GM18951 (cell line): ENCODE measurements at regions not wholly inside any gene's neighbourhood (a gene's known extent, or its start where the extent isn't known, plus 50 kb on each side); places are given as distances from the start of the nearest gene placed in this dataset.

ENCODE experiments used
- POLR2A ChIP-seq: IDR thresholded peaks from 4 replicates; pipeline ENCODE4 v1.6.1; 2011; ENCODE audit warnings: mild to moderate bottlenecking; ENCODE audit not compliant: insufficient read length, insufficient read depth; ENCODE audit errors: extremely low read depth
- in situ Hi-C: fragments of 300-500 bp; cut with MboI; formaldehyde crosslinking; loops from one replicate; pipeline ENCODE4 v1.12.0; 2022; ENCODE audit warnings: low sequenced_read_pairs, mixed read lengths, inconsistent platforms; ENCODE audit not compliant: unreplicated experiment

GRCh38 chr18:22485808-22486244 is 68.1 kb upstream of the CTAGE1 start:
- in situ Hi-C loops: no loop called here
- TF ChIP-seq POLR2A: no peak

- in situ Hi-C loops: no loop called here
- no peak for TF ChIP-seq POLR2A
Observed at GRCh38 chr18:22486667-22487066, 69.0 kb upstream of the CTAGE1 start.

- in situ Hi-C loops: no loop called here
- no peak for TF ChIP-seq POLR2A
Observed at GRCh38 chr18:22488554-22488953, 70.8 kb upstream of the CTAGE1 start.

DNA sequence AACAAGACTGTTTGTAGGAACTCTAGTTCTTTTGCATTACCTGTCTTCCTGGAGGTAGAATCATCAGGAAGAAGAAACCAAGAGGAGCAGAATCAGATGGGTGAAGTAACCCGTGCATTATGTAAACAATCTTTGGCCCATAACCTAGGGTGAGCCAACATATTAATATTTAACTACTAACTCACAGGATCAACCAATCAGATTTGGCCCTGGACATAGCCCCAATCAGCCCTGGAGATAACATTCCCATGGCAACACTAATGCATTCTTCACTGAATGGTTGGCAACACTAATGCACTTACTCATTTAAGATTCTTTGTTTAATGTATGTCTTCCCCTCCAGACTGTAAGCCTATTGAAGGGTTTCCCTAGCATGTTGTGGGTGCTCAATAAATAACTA is 72.0 kb upstream of the CTAGE1 start:
- TF ChIP-seq POLR2A: no peak
- in situ Hi-C loops: no loop called here

GRCh38 chr18:22490429-22490846 is 72.7 kb upstream of the CTAGE1 start:
- in situ Hi-C loops: no loop called here
- no peak for TF ChIP-seq POLR2A

GRCh38 chr18:22493255-22493654 is 75.5 kb upstream of the CTAGE1 start:
- in situ Hi-C loops: no loop called here
- no peak for TF ChIP-seq POLR2A

DNA sequence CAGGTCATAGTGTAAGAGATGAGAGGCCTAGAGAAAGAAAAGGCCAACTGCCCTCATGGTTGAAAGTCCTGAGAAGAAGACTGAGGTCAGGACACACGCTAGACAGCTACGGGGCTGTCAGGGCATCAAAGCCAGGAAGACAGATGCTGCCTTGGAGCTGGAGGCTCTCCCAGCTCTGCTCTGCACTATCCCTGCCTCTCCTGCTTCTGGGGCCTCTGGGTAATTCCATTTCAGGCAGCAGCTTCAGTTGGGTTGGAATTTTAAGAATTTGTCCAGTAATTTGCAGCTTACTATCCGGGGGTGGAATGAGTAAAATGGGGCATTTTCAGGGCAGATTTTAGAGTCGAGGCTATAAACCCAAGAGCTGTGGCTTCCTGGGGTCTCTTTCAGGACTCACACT is 76.2 kb upstream of the CTAGE1 start:
- in situ Hi-C loops: no loop called here
- no peak for TF ChIP-seq POLR2A

- in situ Hi-C loops: no loop called here
- no peak for TF ChIP-seq POLR2A
Observed at GRCh38 chr18:22494771-22495170, 77.1 kb upstream of the CTAGE1 start.

- no peak for TF ChIP-seq POLR2A
- in situ Hi-C loops: no loop called here
Observed at GRCh38 chr18:22499421-22499820, 81.7 kb upstream of the CTAGE1 start.

- in situ Hi-C loops: no loop called here
- TF ChIP-seq POLR2A: no peak
Observed at GRCh38 chr18:22503803-22504202, 86.1 kb upstream of the CTAGE1 start.

DNA sequence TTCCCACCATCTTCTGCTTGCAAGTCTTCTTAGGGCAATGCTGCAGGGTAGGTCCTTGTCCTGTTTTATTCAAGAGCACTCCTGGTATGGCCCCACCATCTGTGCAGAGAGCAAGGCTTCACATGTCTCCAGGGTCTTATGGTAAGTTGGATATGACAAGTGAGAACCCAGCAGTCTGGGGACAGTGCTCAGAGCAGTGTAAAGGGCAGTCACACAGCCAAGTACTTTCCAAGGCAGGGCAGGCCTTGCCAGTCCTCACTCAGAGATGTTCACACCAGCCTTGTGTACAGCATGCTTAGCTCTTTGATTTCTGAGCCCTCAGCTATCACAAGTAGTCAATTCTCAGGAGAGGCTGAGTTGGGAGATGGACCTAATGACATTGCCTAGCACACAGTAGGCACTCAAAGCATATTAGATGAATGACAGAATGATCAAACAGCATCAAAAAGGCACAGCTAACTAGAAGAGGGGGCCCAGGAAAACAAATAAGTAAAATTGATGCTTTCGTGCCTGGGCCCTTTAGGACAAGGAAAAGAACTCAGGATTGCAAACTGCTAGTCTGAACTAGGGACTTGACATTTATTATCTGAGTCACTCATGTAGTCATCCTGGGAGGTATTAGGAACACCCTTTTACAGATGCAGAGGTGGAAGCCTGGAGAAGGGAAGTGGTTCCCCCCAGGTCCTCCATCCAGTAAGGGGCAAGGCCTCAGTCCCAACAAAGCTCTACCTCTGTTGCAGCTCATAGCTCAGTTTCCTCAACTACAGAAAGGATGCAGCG is 86.7 kb upstream of the CTAGE1 start:
- in situ Hi-C loops: no loop called here
- TF ChIP-seq POLR2A: no peak

- TF ChIP-seq POLR2A: no peak
Observed at GRCh38 chr18:22505141-22505591, 87.5 kb upstream of the CTAGE1 start.

DNA sequence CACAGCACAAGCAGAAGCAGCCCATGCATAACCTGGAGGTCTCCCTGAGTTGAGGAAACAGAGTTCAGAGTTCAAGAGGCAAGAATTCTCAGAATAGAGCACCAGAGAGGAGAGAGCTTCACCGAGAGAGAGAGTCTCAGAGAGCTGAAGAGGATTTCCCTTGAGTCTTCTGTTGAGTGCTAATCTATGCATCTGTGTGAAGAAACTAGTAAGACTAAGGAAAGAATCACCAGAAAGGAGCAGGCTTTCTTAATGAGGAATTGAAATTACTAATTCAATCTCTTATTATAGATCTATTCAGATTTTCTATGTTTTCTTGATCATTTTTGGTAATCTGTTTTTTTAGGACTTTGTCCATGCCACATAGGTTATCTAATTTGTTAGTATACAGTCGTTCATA is 89.3 kb upstream of the CTAGE1 start:
- in situ Hi-C loops: no loop called here
- no peak for TF ChIP-seq POLR2A

More at GRCh38 chr18:22505141-22505591, 87.5 kb upstream of the CTAGE1 start:
- in situ Hi-C loops: no loop called here

DNA sequence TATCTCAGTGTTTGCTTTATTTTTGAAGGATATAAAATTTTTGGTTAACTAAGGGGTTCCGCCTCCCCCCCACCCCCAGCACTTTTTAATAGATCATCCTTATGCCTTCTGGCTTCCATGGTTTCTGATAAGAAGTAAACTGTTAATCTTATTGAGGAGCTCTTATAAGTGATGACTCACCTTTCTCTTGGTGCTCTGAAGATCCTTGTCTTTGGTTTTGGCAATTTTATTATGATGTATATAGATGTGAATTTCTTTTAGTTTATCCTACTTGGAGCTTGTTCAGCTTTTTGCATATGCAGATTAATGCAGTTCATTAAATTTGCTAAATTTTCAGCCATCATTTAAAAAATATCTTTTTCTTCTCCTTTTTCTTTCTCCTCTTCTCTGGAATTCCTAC is 91.7 kb upstream of the CTAGE1 start:
- in situ Hi-C loops: no loop called here
- TF ChIP-seq POLR2A: no peak
